ENCODE measurements at regions not wholly inside any gene's neighbourhood (a gene's known extent, or its start where the extent isn't known, plus 50 kb on each side); places are given as distances from the start of the nearest gene placed in this dataset.
A peak's percentile ranks its signal among the peaks of the same experiment; 100 is the strongest.

DNA sequence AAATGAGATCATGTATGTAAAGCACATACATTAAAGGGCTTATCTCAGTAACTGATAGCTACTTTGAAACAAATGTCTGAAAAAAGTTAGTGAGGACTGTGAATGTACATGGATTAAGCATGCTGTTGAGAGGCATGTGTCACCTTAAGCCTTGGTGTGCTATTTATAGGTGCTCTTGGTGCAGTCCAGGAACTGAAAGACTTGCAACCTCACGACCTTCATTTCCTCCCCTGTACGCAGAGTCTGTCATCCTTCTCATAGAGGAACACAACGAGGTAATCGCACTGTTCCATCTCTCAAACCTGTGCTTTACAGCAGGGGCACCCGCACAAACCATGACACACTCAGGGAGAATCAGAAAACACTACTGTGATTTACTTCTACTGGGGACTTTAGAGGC is 65.6 kb downstream of the UFM1 start:
- no peak overlapping the region for H3K4me3 Mint-ChIP-seq
- no peak overlapping the region for H3K27ac Mint-ChIP-seq (ENCODE audit: unreplicated experiment)
- DNase-seq (ENCODE audit: low read depth, low spot score) = no peak
- TF ChIP-seq, protein P1, sequence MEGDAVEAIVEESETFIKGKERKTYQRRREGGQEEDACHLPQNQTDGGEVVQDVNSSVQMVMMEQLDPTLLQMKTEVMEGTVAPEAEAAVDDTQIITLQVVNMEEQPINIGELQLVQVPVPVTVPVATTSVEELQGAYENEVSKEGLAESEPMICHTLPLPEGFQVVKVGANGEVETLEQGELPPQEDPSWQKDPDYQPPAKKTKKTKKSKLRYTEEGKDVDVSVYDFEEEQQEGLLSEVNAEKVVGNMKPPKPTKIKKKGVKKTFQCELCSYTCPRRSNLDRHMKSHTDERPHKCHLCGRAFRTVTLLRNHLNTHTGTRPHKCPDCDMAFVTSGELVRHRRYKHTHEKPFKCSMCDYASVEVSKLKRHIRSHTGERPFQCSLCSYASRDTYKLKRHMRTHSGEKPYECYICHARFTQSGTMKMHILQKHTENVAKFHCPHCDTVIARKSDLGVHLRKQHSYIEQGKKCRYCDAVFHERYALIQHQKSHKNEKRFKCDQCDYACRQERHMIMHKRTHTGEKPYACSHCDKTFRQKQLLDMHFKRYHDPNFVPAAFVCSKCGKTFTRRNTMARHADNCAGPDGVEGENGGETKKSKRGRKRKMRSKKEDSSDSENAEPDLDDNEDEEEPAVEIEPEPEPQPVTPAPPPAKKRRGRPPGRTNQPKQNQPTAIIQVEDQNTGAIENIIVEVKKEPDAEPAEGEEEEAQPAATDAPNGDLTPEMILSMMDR (conservative IDR thresholded peaks at IDR 0.05) = no peak
- no peaks in the 10 kb centered on the region for H3K36me3 Mint-ChIP-seq (ENCODE audit: low read depth)
- peaks cover 4% of the 10 kb centered on the region for H3K9me3 Mint-ChIP-seq
- H3K4me1 Mint-ChIP-seq = no peaks in the 10 kb centered on the region
- H3K27me3 Mint-ChIP-seq (ENCODE audit: low read depth) = no peaks in the 10 kb centered on the region

DNA sequence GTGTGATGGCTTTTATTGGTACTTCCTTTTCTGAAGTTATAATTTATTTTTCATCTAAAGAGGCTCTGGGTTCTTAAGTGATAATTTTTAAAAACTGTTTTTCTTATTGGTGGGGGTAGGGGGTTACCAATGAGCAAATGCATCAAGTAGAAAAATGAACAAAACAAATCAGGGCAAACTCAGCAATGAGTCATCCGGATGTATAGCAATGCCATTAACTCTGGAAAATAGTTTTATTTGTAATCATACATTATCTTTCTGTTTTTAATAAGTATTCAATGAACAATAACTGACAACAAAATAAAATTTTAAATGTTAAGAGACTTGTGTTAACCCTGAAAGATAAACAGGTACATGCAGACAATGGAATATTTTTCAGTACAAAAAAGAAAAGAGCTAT is 67.6 kb downstream of the UFM1 start:
- Mint-ChIP-seq H3K27me3 (ENCODE audit: low read depth) (no peaks in the 10 kb centered on the region), H3K9me3 (peaks cover 4% of the 10 kb centered on the region), H3K4me1 (no peaks in the 10 kb centered on the region), H3K36me3 (ENCODE audit: low read depth) (no peaks in the 10 kb centered on the region), H3K4me3 (no peak overlapping the region), H3K27ac (ENCODE audit: unreplicated experiment) (no peak overlapping the region)
- no peak for DNase-seq (ENCODE audit: low read depth, low spot score)
- TF ChIP-seq, protein P1 (conservative IDR thresholded peaks at IDR 0.05) = no peak

DNA sequence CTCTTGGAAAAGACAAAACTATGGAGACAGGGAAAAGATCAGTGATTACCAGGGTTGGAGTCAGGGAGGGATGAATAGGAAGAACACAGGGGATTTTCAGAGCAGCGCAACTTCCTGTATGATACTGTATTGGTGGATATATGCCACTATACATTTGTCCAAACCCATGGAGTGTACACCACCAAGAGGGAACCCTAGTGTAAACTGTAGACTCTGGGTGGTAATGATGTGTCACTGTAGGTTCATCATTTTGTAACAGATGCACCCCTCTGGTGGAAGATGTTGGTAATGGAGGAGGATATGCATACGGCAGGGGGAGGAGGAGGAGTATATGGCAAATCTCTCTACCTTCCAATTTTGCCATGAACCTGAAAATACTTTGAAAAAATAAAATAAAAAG is 68.1 kb downstream of the UFM1 start:
- Mint-ChIP-seq H3K27ac (ENCODE audit: unreplicated experiment) (no peak overlapping the region), H3K27me3 (ENCODE audit: low read depth) (no peaks in the 10 kb centered on the region), H3K36me3 (ENCODE audit: low read depth) (no peaks in the 10 kb centered on the region), H3K9me3 (peaks cover 4% of the 10 kb centered on the region), H3K4me1 (no peaks in the 10 kb centered on the region), H3K4me3 (no peak overlapping the region)
- TF ChIP-seq, protein P1 (conservative IDR thresholded peaks at IDR 0.05) = peak; percentile 49
- no peak for DNase-seq (ENCODE audit: low read depth, low spot score)

DNA sequence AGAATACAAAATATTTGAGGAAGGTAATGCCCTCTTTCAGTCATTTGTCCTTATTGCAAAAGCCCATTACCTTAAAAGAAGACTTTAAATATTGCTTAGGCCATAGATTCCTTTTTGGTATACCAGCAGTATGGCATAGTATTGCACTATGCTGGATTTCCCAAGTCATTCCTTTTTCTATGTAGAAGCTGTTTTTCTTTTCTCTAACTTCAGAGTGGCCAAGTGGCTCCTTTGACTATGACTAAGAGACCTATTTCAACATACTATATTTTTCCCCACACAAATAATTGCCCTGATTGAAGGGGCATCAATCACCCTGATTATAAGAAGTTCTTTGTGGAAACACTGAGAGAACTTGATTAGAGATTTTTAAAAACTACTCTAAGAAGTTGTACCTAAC is 68.6 kb downstream of the UFM1 start:
- DNase-seq (ENCODE audit: low read depth, low spot score) = no peak
- TF ChIP-seq, protein P1 (conservative IDR thresholded peaks at IDR 0.05) = no peak
- Mint-ChIP-seq H3K27me3 (ENCODE audit: low read depth) (no peaks in the 10 kb centered on the region), H3K9me3 (peaks cover 4% of the 10 kb centered on the region), H3K36me3 (ENCODE audit: low read depth) (no peaks in the 10 kb centered on the region), H3K4me3 (no peak overlapping the region), H3K4me1 (no peaks in the 10 kb centered on the region), H3K27ac (ENCODE audit: unreplicated experiment) (no peak overlapping the region)

DNA sequence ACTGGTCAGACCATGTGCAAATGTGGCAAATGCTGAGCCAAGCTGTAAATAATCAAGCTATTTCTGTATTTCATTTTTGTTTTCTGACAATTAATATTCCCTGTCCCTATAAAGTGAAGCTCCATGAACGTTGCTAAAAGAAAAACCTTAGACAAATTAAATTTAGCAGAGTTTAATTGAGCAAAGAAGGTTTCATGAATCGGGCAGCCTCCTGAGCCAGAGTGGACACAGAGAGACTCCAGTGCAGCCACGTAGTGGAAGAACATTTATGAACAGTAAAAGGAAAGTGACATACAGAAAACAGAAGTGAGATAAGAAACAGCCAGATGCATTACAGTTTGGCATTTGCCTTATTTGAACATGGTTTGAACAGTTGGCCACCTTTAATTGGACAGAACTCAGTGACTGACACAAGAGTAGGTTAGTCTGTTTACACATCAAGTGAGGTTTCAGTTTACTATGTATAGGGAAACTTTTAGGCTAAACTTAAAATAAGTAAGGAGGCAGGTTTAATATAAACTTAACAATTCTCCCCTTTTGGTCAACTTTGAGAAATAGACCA is 69.7 kb downstream of the UFM1 start:
- Mint-ChIP-seq H3K36me3 (ENCODE audit: low read depth) (no peaks in the 10 kb centered on the region), H3K4me3 (no peak overlapping the region), H3K27me3 (ENCODE audit: low read depth) (no peaks in the 10 kb centered on the region), H3K9me3 (peaks cover 4% of the 10 kb centered on the region), H3K27ac (ENCODE audit: unreplicated experiment) (no peak overlapping the region), H3K4me1 (no peaks in the 10 kb centered on the region)
- TF ChIP-seq, protein P1 (conservative IDR thresholded peaks at IDR 0.05) = no peak
- DNase-seq (ENCODE audit: low read depth, low spot score) = no peak

Data from neural crest cell (in vitro differentiated cells).